ENCODE measurements at regions not wholly inside any gene's neighbourhood (a gene's known extent, or its start where the extent isn't known, plus 50 kb on each side); places are given as distances from the start of the nearest gene placed in this dataset.

DNA sequence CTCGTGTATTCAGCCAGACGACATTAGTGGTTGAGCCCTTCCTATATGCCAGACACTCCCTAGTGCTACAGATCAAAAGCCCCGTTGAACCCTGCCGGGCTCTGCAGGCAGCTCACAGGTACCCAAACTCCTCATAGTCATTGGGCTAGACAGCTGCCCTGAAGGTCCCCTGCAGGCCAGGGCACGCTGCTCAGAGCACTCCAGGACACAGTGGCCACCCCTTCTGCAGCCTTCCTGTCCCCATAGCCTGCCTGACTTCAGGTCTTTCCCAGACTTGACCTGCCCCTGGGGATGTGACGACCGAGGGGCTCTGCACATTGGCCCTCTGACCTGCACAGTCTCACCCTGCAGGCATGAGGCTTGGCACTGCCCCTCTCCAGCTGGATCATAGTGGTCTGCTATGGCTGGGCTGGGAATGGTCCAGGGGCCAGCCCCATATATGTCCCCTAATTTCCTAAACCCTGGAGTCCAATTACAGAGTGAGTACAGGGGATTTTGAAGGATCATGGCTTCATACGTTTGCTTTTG lies 64.2 kb upstream of the UBAC2 start:
- no peaks in the 10 kb centered on the region for H3K9me3 Mint-ChIP-seq (ENCODE audit: low read depth)
- H3K36me3 Mint-ChIP-seq, result no peaks in the 10 kb centered on the region
- no peak overlapping the region for H3K4me3 Mint-ChIP-seq
- no peaks in the 10 kb centered on the region for H3K4me1 Mint-ChIP-seq (ENCODE audit: low read depth)
- no peak overlapping the region for H3K27ac Mint-ChIP-seq
- no peaks in the 10 kb centered on the region for H3K27me3 Mint-ChIP-seq

DNA sequence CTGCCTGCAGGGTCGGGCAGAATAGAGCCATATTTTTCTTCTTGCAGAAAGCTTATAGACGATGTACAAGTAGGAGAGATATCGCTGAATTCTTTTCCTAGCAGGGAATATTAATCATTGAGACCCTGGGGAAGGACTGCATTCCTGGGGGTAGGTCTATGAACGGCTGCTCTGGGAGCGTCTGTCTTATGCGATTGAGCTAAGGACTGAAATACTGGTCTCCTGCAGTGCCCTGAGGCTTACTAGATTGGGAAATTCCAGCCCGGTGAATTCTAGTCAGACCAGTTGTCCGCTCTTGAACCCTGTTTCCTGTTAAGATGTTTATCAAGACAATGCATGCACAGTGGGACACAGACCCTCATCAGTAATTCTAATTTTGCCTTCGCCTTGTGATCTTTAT lies 59.8 kb upstream of the UBAC2 start:
- Mint-ChIP-seq H3K36me3 (no peaks in the 10 kb centered on the region), H3K27me3 (peaks cover 3% of the 10 kb centered on the region), H3K4me3 (no peak overlapping the region), H3K4me1 (ENCODE audit: low read depth) (no peaks in the 10 kb centered on the region), H3K27ac (no peak overlapping the region), H3K9me3 (ENCODE audit: low read depth) (no peaks in the 10 kb centered on the region)

DNA sequence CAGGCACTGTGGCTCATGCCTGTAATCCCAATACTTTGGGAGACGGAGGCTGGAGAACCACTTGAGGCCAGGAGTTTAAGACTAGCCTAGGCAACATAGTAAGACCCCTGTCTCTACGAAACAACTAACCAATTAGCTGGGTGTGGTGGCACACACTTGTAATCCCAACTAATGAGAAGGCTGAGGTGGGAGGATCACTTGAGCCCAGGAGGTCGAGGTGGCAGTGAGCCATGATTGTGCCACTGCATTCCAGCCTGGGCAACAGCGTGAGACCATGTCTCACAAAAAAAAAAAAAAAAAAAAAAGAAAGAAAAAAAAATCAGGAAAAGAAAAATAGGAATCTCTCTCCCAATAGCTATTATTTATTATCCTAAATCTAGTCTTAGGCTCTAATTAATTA lies 56.8 kb upstream of the UBAC2 start:
- Mint-ChIP-seq H3K36me3 (no peaks in the 10 kb centered on the region), H3K4me1 (ENCODE audit: low read depth) (no peaks in the 10 kb centered on the region), H3K4me3 (no peak overlapping the region), H3K27ac (no peak overlapping the region), H3K27me3 (peaks cover 3% of the 10 kb centered on the region), H3K9me3 (ENCODE audit: low read depth) (no peaks in the 10 kb centered on the region)

DNA sequence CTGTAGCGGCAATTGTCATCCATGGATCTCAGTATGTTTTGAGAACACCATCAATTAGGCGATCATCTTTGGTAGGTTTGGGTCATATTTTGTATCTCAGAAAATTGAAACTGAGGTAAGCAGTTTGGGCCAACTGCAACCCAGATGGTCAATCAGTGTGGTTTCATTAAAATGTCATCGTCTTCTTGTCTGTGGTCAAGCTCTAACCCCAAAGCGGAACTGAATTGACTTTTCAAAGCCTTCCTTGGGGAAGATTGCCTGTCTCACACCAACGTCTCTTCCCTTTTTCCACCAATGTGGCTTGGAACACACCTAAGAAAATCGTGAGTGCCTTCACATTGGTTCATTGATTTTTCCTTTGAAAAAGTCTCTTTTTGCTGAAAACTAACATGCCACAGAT lies 56.3 kb upstream of the UBAC2 start:
- Mint-ChIP-seq H3K36me3 (no peaks in the 10 kb centered on the region), H3K27ac (no peak overlapping the region), H3K27me3 (peaks cover 3% of the 10 kb centered on the region), H3K4me3 (no peak overlapping the region), H3K4me1 (ENCODE audit: low read depth) (no peaks in the 10 kb centered on the region), H3K9me3 (ENCODE audit: low read depth) (no peaks in the 10 kb centered on the region)

DNA sequence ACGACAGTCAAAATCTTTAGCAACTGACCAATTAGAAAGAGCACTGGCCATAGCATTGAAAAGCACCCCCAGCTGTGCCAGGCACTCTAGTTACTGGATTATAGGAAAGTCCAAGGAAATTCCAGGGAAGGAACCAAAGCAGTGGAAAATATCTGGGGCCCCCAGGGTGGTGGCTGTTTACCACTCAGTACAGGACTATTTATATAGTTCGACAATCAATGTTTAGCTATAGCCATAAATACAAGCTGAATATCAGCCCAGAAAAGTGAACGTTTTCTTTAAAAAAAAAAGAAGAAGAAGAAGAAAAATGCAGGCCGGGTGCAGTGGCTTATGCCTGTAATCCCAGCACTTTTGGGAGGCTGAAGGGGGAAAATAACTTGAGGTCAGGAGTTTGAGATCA lies 55.2 kb upstream of the UBAC2 start:
- Mint-ChIP-seq H3K27me3 (peaks cover 3% of the 10 kb centered on the region), H3K36me3 (no peaks in the 10 kb centered on the region), H3K27ac (no peak overlapping the region), H3K4me1 (ENCODE audit: low read depth) (no peaks in the 10 kb centered on the region), H3K9me3 (ENCODE audit: low read depth) (no peaks in the 10 kb centered on the region), H3K4me3 (no peak overlapping the region)

DNA sequence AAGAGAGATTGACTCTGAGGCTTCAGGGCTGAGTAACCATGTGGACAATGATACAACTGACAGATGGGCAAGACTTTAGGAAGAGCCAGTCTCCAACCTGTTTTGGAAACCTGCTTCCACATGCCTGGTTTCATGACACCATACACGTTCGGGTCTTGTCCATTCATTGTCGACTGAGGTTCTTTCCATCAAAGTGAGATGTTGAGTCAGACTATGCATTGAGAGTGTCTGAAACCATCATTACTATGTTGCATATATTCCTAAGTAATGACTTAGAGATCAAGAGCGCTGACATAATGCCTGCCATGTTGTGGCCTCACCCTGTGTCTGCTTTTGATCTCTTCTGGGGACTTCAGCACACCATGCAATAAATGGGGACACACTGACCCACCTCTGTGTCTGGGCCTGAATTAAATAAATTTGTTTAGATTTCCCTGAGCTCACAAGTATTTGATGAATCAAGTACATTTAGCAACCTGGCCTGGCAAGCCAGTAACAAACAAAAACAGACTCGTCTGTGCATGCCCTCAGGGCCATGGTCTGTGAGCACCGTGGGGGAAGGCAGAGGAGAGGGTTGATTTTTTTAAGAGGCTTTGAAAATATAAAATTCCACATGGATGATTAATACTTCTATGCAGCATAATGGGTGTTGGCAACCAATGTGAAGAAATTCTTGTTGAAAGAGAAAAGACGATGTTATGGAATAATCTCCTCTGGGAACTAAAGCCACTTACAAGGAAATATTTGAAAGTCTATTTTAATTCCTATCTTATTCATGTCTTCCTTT lies 49.9 kb upstream of the UBAC2 start:
- H3K27me3 Mint-ChIP-seq, result no peaks in the 10 kb centered on the region

More for the DNA sequence above, 49.9 kb upstream of the UBAC2 start:
- Mint-ChIP-seq H3K4me3 (no peak overlapping the region), H3K9me3 (ENCODE audit: low read depth) (no peaks in the 10 kb centered on the region), H3K4me1 (ENCODE audit: low read depth) (peaks cover 2% of the 10 kb centered on the region), H3K36me3 (no peaks in the 10 kb centered on the region), H3K27ac (no peak overlapping the region)

Measured in activated naive CD8-positive, alpha-beta T cell (primary cell).